Transverse colon (tissue), 4 donors: ENCODE measurements at regions not wholly inside any gene's neighbourhood (a gene's known extent, or its start where the extent isn't known, plus 50 kb on each side); places are given as distances from the start of the nearest gene placed in this dataset.

Experiments used
- POLR2AphosphoS5 ChIP-seq, 3 donors: sonication (generic); formaldehyde crosslinking; IDR thresholded peaks; one replicate each; pipeline ENCODE4 v1.6.1; 2016; ENCODE audit warnings: antibody characterized with exemption in 3 of 3
- TF ChIP-seq, protein P1 (sequence below), 5 experiments: fragments of 200-600 bp in 3 of 5; fragments of 450-650 bp in 2 of 5; sonication (generic) in 3 of 5; IDR thresholded peaks; 1 replicate in 2 of 5; 2 replicates in 3 of 5; pipeline ENCODE4 v1.5.1; 2016 to 2017; ENCODE audit warnings: antibody characterized with exemption in 5 of 5, inconsistent platforms in 3 of 5, mild to moderate bottlenecking in 2 of 5, moderate library complexity in 1 of 5

DNA sequence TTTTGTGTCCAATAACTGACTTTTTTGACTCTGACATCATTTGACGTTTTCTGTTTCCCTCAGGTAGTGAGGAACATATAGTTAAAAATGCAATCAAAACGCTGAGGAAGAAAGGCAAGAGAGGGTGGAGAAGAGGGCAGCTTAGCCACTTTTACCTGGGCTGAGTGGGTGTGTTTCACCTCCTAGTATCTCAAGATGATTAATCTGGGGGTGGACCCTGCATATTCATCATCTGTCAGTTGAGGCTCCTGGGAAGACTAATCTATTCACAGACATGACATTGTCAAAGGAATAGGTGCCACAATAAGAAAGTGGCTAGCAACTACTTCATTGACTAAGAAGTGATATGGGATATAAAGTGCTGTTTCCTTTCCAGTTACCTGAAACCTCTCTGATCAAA is 331.5 kb upstream of the RARB start:
- TF ChIP-seq, protein P1, sequence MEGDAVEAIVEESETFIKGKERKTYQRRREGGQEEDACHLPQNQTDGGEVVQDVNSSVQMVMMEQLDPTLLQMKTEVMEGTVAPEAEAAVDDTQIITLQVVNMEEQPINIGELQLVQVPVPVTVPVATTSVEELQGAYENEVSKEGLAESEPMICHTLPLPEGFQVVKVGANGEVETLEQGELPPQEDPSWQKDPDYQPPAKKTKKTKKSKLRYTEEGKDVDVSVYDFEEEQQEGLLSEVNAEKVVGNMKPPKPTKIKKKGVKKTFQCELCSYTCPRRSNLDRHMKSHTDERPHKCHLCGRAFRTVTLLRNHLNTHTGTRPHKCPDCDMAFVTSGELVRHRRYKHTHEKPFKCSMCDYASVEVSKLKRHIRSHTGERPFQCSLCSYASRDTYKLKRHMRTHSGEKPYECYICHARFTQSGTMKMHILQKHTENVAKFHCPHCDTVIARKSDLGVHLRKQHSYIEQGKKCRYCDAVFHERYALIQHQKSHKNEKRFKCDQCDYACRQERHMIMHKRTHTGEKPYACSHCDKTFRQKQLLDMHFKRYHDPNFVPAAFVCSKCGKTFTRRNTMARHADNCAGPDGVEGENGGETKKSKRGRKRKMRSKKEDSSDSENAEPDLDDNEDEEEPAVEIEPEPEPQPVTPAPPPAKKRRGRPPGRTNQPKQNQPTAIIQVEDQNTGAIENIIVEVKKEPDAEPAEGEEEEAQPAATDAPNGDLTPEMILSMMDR (IDR thresholded peaks at IDR 0.05): no peak
- TF ChIP-seq POLR2AphosphoS5 (IDR thresholded peaks at IDR 0.05): no peak
